Panc1 (cell line): ENCODE measurements at regions not wholly inside any gene's neighbourhood (a gene's known extent, or its start where the extent isn't known, plus 50 kb on each side); places are given as distances from the start of the nearest gene placed in this dataset.

ENCODE experiments used
- ATAC-seq: fragments of 200-7000 bp; cut with Tn5 transposase; 2 replicates; pipeline ENCODE4 v1.9.1; 2020; ENCODE audit warnings: mild to moderate bottlenecking, moderate library complexity
- BruUV-seq: library from RNA; stranded (reverse); fragments of 400-500 nt; replicated peaks from 2 replicates; lab custom pipeline; 2021; lab: Mats Ljungman, UMichigan
- CTCF ChIA-PET: fragments of 300-600 bp; sonication (Branson Sonifier 250); formaldehyde crosslinking; loops from one replicate; lab custom pipeline; 2022; ENCODE audit warnings: antibody characterized with exemption; lab: Charles Lee
- POLR2A ChIA-PET: fragments of 300-600 bp; sonication (Branson Sonifier 250); formaldehyde crosslinking; loops from one replicate; lab custom pipeline; 2022; ENCODE audit warnings: antibody characterized with exemption; lab: Charles Lee
- DNase-seq: peaks from one replicate; pipeline ENCODE4 v3.0.0-alpha.2; 2010; ENCODE audit warnings: low read depth, low spot score
- H3K27ac ChIP-seq: 2 replicates; pipeline ENCODE4 v1.5.1; 2011; ENCODE audit warnings: mild to moderate bottlenecking, low read length, inconsistent platforms
- H3K27me3 ChIP-seq: fragments of 200-500 bp; sonication (Bioruptor generic); 2 replicates; pipeline ENCODE4 v1.6.0; 2014; ENCODE audit warnings: low read length, inconsistent platforms; ENCODE audit not compliant: control insufficient read depth, insufficient read depth
- H3K36me3 ChIP-seq: fragments of 200-500 bp; sonication (Bioruptor generic); 2 replicates; pipeline ENCODE4 v1.5.1; 2014; ENCODE audit warnings: inconsistent platforms, mild to moderate bottlenecking, low read length, moderate library complexity; ENCODE audit not compliant: control insufficient read depth, insufficient read depth
- H3K4me1 ChIP-seq: 2 replicates; pipeline ENCODE4 v1.5.1; 2011; ENCODE audit warnings: inconsistent platforms, mild to moderate bottlenecking, low read length, moderate library complexity; ENCODE audit not compliant: control insufficient read depth, insufficient read depth
- H3K4me3 ChIP-seq, 2 experiments: 2 replicates each; pipeline ENCODE4 v1.5.1; 2011 to 2012; ENCODE audit warnings: low read depth in 2 of 2, low read length in 2 of 2, mild to moderate bottlenecking in 2 of 2, inconsistent platforms in 1 of 2, moderate library complexity in 1 of 2
- H3K9me3 ChIP-seq: fragments of 200-500 bp; sonication (Bioruptor generic); 2 replicates; pipeline ENCODE4 v1.5.1; 2014; ENCODE audit warnings: low read depth, mild to moderate bottlenecking, inconsistent platforms, low read length, moderate library complexity; ENCODE audit not compliant: control insufficient read depth, insufficient read depth
- POLR2AphosphoS5 ChIP-seq: IDR thresholded peaks from 2 replicates; pipeline ENCODE4 v1.6.1; 2012; ENCODE audit warnings: mild to moderate bottlenecking, low read depth, low read length, moderate library complexity
- SIN3A ChIP-seq: IDR thresholded peaks from 2 replicates; pipeline ENCODE4 v1.6.1; 2012; ENCODE audit warnings: low read depth, mild to moderate bottlenecking, low read length, moderate library complexity, borderline replicate concordance; ENCODE audit not compliant: insufficient read depth
- TCF7L2 ChIP-seq: IDR thresholded peaks from 2 replicates; pipeline ENCODE4 v1.6.1; 2011; ENCODE audit warnings: mild to moderate bottlenecking, low read depth, low read length, inconsistent platforms
- in situ Hi-C: cut with HindIII; loops from 2 replicates; pipeline ENCODE4 v1.10.0; 2016; ENCODE audit warnings: low sequenced_read_pairs, low pct_unique_long_range_greater_than_20kb
- intact Hi-C: fragments of 100-400 bp; cut with micrococcal nuclease; formaldehyde crosslinking; loops from one replicate; pipeline ENCODE4 v1.10.0; 2022; ENCODE audit not compliant: unreplicated experiment
- TF ChIP-seq, protein P1 (sequence below): fragments of 450-650 bp; IDR thresholded peaks from 2 replicates; pipeline ENCODE4 v1.5.1; 2017; ENCODE audit warnings: mild to moderate bottlenecking
- TF ChIP-seq, protein P2 (sequence below), 2 experiments: IDR thresholded peaks; 2 replicates each; pipeline ENCODE4 v1.6.1; 2011 to 2012; ENCODE audit warnings: low read depth in 2 of 2, control low read depth in 1 of 2, low read length in 1 of 2, mild to moderate bottlenecking in 1 of 2, moderate library complexity in 1 of 2; ENCODE audit not compliant: insufficient read depth in 1 of 2

DNA sequence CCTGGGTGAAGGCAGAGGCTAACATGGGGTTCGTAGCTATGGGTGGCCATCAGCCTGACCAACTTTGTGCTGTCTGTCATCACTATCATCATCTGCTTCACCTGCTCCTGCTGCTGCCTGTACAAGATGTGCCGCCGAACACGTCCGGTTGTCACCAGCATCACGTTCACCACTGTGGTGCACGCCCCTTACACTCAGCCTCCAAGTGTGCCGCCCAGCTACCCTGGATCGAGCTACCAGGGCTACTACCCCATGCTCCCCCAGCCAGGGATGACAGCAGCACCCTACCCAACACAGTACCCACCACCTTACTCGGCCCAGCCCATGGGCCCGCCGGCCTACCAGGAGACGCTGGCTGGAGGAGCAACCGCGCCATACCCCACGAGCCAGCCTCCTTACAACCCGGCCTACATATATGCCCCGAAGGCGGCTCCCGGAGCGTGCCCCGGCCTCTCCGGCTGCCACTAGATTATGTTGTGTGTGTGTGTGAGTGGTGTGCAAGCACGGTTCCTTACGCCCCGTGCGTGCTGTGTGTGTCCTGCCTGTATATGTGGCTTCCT lies 213.4 kb upstream of the XIST start:
- intact Hi-C loops, result no loop called here
- CTCF ChIA-PET, result no interaction called here
- in situ Hi-C loops, result no loop called here

DNA sequence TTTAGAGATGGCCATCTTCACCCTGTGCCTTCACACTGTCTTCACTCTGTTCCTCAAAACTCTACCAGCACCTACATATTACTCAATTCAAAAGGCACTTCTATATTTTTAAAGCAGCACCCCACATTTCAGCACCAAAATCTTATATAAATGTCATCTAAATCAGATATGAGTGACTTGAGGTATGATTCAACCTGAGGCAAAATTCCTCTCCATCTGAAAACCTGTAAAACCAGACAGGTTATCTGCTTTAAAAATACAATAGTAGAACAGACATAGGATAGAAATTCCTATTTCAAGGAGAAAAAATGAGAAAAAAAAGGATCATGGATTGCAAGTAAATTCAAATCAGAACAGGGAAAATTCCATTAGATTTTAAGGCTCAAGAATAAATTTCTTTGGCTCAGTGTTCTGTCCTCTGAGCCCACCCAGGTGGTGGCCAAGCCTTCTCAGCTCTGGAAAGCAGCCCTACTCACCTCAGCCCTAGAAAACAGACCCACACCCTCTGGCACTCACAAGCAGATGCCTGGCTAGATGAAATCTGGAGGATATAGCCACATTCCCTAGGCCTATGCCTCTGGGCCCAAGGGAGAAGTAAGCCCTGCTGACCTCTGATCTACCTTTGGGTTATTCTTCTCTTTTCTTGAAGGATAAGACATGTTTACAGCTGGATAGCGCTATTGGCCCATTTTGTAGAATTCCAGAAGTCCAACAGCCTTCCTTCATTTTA lies 211.1 kb upstream of the XIST start:
- no peaks in the 10 kb centered on the region; the same call in 1 of the 2 replicates for H3K36me3 ChIP-seq
- ChIA-PET CTCF (no interaction called here), POLR2A (no interaction called here)
- intact Hi-C loops (no loop called here), in situ Hi-C loops (no loop called here)
- no peak for ATAC-seq
- H3K4me3 ChIP-seq, result no peak overlapping the region
- H3K27ac ChIP-seq, result no peak overlapping the region
- H3K9me3 ChIP-seq, result no peaks in the 10 kb centered on the region
- no peaks in the 10 kb centered on the region for H3K27me3 ChIP-seq
- no peaks in the 10 kb centered on the region for H3K4me1 ChIP-seq
- TF ChIP-seq, protein P1, sequence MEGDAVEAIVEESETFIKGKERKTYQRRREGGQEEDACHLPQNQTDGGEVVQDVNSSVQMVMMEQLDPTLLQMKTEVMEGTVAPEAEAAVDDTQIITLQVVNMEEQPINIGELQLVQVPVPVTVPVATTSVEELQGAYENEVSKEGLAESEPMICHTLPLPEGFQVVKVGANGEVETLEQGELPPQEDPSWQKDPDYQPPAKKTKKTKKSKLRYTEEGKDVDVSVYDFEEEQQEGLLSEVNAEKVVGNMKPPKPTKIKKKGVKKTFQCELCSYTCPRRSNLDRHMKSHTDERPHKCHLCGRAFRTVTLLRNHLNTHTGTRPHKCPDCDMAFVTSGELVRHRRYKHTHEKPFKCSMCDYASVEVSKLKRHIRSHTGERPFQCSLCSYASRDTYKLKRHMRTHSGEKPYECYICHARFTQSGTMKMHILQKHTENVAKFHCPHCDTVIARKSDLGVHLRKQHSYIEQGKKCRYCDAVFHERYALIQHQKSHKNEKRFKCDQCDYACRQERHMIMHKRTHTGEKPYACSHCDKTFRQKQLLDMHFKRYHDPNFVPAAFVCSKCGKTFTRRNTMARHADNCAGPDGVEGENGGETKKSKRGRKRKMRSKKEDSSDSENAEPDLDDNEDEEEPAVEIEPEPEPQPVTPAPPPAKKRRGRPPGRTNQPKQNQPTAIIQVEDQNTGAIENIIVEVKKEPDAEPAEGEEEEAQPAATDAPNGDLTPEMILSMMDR, result no peak
- TF ChIP-seq, protein P2, sequence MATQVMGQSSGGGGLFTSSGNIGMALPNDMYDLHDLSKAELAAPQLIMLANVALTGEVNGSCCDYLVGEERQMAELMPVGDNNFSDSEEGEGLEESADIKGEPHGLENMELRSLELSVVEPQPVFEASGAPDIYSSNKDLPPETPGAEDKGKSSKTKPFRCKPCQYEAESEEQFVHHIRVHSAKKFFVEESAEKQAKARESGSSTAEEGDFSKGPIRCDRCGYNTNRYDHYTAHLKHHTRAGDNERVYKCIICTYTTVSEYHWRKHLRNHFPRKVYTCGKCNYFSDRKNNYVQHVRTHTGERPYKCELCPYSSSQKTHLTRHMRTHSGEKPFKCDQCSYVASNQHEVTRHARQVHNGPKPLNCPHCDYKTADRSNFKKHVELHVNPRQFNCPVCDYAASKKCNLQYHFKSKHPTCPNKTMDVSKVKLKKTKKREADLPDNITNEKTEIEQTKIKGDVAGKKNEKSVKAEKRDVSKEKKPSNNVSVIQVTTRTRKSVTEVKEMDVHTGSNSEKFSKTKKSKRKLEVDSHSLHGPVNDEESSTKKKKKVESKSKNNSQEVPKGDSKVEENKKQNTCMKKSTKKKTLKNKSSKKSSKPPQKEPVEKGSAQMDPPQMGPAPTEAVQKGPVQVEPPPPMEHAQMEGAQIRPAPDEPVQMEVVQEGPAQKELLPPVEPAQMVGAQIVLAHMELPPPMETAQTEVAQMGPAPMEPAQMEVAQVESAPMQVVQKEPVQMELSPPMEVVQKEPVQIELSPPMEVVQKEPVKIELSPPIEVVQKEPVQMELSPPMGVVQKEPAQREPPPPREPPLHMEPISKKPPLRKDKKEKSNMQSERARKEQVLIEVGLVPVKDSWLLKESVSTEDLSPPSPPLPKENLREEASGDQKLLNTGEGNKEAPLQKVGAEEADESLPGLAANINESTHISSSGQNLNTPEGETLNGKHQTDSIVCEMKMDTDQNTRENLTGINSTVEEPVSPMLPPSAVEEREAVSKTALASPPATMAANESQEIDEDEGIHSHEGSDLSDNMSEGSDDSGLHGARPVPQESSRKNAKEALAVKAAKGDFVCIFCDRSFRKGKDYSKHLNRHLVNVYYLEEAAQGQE (IDR thresholded peaks at IDR 0.05; ENCODE audit: insufficient read depth in 1 of 2, low read depth in 2 of 2, low read length in 1 of 2), result no peak
- TF ChIP-seq TCF7L2 (no peak), SIN3A (no peak), POLR2AphosphoS5 (no peak)
- DNase-seq, result no peak
- no TSS peak for BruUV-seq

More for the DNA sequence above, 213.4 kb upstream of the XIST start:
- POLR2A ChIA-PET, result no interaction called here
- ATAC-seq (no peak), DNase-seq (no peak)
- TF ChIP-seq, protein P2 (IDR thresholded peaks at IDR 0.05; ENCODE audit: insufficient read depth in 1 of 2, low read depth in 2 of 2, low read length in 1 of 2), result no peak
- no peak for TF ChIP-seq POLR2AphosphoS5
- no peak for TF ChIP-seq TCF7L2
- TF ChIP-seq, protein P1, result no peak
- no peak for TF ChIP-seq SIN3A
- no peaks in the 10 kb centered on the region; the same call in 1 of the 2 replicates for H3K36me3 ChIP-seq
- no peaks in the 10 kb centered on the region for H3K9me3 ChIP-seq
- no peaks in the 10 kb centered on the region for H3K4me1 ChIP-seq
- H3K4me3 ChIP-seq, result no peak overlapping the region
- H3K27me3 ChIP-seq, result no peaks in the 10 kb centered on the region
- H3K27ac ChIP-seq, result no peak overlapping the region
- no TSS peak for BruUV-seq
